Mammary epithelial cell (primary cell): ENCODE measurements at regions not wholly inside any gene's neighbourhood (a gene's known extent, or its start where the extent isn't known, plus 50 kb on each side); places are given as distances from the start of the nearest gene placed in this dataset.

Experiments used
- EZH2 ChIP-seq: IDR thresholded peaks from 2 replicates; pipeline ENCODE4 v1.6.1; 2012; ENCODE audit warnings: low read length, inconsistent platforms, borderline replicate concordance
- TF ChIP-seq, protein P1 (sequence below), 2 donors: IDR thresholded peaks in 1 of 2; conservative IDR thresholded peaks in 1 of 2; 2 replicates each; pipeline ENCODE4 v1.5.1; 2011 to 2012; ENCODE audit warnings: inconsistent platforms in 2 of 2, low read length in 2 of 2, mild to moderate bottlenecking in 2 of 2, control low read depth in 1 of 2, low read depth in 1 of 2; ENCODE audit not compliant: insufficient read depth in 1 of 2; ENCODE audit errors: extremely low read depth in 1 of 2

DNA sequence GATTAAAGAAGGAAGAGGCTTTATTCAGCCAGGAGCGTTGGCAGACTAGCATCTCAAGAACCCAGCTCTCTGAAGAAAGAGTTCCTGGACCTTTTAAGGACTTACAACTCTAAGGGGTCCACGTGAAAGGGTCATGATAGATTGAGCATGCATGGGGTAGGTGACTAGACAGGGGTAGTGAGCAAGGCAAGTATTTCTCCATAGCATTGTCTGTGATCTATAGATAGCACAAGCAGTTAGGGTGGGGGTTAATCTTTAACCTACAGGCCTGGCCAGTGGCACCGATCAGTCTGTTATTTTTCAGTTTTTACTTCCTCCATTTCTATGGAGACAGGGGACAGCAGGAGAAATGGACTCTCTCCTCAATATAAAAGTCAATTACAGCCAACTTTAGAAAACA lies 983.7 kb downstream of the SLITRK1 start:
- TF ChIP-seq, protein P1, sequence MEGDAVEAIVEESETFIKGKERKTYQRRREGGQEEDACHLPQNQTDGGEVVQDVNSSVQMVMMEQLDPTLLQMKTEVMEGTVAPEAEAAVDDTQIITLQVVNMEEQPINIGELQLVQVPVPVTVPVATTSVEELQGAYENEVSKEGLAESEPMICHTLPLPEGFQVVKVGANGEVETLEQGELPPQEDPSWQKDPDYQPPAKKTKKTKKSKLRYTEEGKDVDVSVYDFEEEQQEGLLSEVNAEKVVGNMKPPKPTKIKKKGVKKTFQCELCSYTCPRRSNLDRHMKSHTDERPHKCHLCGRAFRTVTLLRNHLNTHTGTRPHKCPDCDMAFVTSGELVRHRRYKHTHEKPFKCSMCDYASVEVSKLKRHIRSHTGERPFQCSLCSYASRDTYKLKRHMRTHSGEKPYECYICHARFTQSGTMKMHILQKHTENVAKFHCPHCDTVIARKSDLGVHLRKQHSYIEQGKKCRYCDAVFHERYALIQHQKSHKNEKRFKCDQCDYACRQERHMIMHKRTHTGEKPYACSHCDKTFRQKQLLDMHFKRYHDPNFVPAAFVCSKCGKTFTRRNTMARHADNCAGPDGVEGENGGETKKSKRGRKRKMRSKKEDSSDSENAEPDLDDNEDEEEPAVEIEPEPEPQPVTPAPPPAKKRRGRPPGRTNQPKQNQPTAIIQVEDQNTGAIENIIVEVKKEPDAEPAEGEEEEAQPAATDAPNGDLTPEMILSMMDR (conservative IDR thresholded peaks at IDR 0.05 in 1 of 2, IDR thresholded peaks at IDR 0.05 in 1 of 2; ENCODE audit: extremely low read depth in 1 of 2, insufficient read depth in 1 of 2, low read depth in 1 of 2, low read length in 2 of 2) = no peak
- no peak for TF ChIP-seq EZH2
